ENCODE measurements at regions not wholly inside any gene's neighbourhood (a gene's known extent, or its start where the extent isn't known, plus 50 kb on each side); places are given as distances from the start of the nearest gene placed in this dataset.

- TF ChIP-seq CTCF (IDR thresholded peaks at IDR 0.05; ENCODE audit: low read depth, low read length): no peak
- no peak for DNase-seq (ENCODE audit: extremely low read depth, low read depth)
Observed at GRCh38 chr1:188140958-188141357, 1312.2 kb downstream of the PLA2G4A start.

- no peak for TF ChIP-seq CTCF (IDR thresholded peaks at IDR 0.05; ENCODE audit: low read depth, low read length)
Observed at GRCh38 chr1:188154196-188154595, 1325.4 kb downstream of the PLA2G4A start.

GRCh38 chr1:188154761-188155160 lies 1326.0 kb downstream of the PLA2G4A start:
- no peak for TF ChIP-seq CTCF (IDR thresholded peaks at IDR 0.05; ENCODE audit: low read depth, low read length)
- no peak for DNase-seq (ENCODE audit: extremely low read depth, low read depth)

More at GRCh38 chr1:188154196-188154595, 1325.4 kb downstream of the PLA2G4A start:
- no peak for DNase-seq (ENCODE audit: extremely low read depth, low read depth)

GRCh38 chr1:188155261-188155660 lies 1326.5 kb downstream of the PLA2G4A start:
- DNase-seq (ENCODE audit: extremely low read depth, low read depth): no peak
- no peak for TF ChIP-seq CTCF (IDR thresholded peaks at IDR 0.05; ENCODE audit: low read depth, low read length)

- no peak for TF ChIP-seq CTCF (IDR thresholded peaks at IDR 0.05; ENCODE audit: low read depth, low read length)
- no peak for DNase-seq (ENCODE audit: extremely low read depth, low read depth)
Observed at GRCh38 chr1:188164459-188164858, 1335.7 kb downstream of the PLA2G4A start.

- DNase-seq (ENCODE audit: extremely low read depth, low read depth): no peak
- TF ChIP-seq CTCF (IDR thresholded peaks at IDR 0.05; ENCODE audit: low read depth, low read length): no peak
Observed at GRCh38 chr1:188166654-188167053, 1337.9 kb downstream of the PLA2G4A start.

GRCh38 chr1:188169971-188170370 lies 1341.2 kb downstream of the PLA2G4A start:
- no peak for TF ChIP-seq CTCF (IDR thresholded peaks at IDR 0.05; ENCODE audit: low read depth, low read length)

More at GRCh38 chr1:188169971-188170370, 1341.2 kb downstream of the PLA2G4A start:
- no peak for DNase-seq (ENCODE audit: extremely low read depth, low read depth)
